ENCODE measurements at regions not wholly inside any gene's neighbourhood (a gene's known extent, or its start where the extent isn't known, plus 50 kb on each side); places are given as distances from the start of the nearest gene placed in this dataset.

DNA sequence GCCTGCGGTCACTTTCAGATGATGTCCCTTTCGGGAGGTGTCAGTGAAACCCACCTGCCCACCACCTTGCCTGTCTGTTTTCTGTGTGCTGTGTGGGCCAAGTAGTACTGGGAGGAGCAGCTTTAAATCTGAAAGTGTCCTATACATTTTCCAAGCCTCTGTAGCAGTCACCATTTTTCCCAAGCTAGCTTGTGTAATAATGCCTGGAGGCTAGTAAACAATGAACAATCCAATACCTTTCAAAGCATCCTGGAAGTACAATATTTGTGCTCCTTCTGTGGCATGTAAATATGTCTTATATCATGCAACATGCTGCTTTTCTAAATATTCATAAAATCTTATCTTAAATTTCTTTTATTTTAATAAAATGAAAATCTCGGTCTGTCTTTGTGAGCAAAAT, 111.6 kb upstream of the C1GALT1C1 start:
- H3K9me3 ChIP-seq = no peaks in the 10 kb centered on the region
- H3K4me3 ChIP-seq = no peak overlapping the region
- no peak for DNase-seq
- WGBS, 2 donors = 96 to 99% methylated on average over 3 of the region's 3 CpGs
- intact Hi-C loops (cut with DNase I) = no loop called here
- H3K27me3 ChIP-seq = no peaks in the 10 kb centered on the region
- no peak for TF ChIP-seq POLR2A (IDR thresholded peaks at IDR 0.05)
- H3K4me1 ChIP-seq = no peaks in the 10 kb centered on the region
- no peak overlapping the region for H3K27ac ChIP-seq
- no peaks in the 10 kb centered on the region for H3K36me3 ChIP-seq

DNA sequence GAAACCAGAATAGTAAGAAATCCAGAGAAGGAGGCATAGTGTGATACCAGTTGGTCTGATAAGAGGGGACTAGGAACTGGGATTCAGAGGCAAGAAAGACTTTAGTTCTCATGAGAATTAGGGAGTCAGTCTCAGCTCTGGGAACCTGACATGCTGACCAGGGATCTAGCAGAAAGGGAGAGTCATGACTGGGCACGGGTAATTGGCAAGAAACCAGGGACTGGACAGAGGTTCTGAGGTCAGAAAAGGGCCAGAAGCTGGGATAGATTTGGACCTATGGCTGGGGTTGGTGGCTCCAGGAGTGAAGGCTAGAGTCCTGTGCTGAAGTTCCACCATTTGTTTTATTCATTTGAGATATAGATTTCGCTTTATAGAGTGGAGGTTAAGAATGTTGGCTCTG, 110.2 kb upstream of the C1GALT1C1 start:
- no peak for DNase-seq
- Histone ChIP-seq H3K27ac (no peak overlapping the region), H3K9me3 (no peaks in the 10 kb centered on the region), H3K27me3 (no peaks in the 10 kb centered on the region), H3K4me1 (no peaks in the 10 kb centered on the region), H3K36me3 (no peaks in the 10 kb centered on the region), H3K4me3 (no peak overlapping the region)
- no peak for TF ChIP-seq POLR2A (IDR thresholded peaks at IDR 0.05)
- TF ChIP-seq POLR2AphosphoS5 (IDR thresholded peaks at IDR 0.05) = no peak
- TF ChIP-seq EP300 (IDR thresholded peaks at IDR 0.05) = no peak
- TF ChIP-seq, protein P1, sequence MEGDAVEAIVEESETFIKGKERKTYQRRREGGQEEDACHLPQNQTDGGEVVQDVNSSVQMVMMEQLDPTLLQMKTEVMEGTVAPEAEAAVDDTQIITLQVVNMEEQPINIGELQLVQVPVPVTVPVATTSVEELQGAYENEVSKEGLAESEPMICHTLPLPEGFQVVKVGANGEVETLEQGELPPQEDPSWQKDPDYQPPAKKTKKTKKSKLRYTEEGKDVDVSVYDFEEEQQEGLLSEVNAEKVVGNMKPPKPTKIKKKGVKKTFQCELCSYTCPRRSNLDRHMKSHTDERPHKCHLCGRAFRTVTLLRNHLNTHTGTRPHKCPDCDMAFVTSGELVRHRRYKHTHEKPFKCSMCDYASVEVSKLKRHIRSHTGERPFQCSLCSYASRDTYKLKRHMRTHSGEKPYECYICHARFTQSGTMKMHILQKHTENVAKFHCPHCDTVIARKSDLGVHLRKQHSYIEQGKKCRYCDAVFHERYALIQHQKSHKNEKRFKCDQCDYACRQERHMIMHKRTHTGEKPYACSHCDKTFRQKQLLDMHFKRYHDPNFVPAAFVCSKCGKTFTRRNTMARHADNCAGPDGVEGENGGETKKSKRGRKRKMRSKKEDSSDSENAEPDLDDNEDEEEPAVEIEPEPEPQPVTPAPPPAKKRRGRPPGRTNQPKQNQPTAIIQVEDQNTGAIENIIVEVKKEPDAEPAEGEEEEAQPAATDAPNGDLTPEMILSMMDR (IDR thresholded peaks at IDR 0.05) = no peak
- 86 to 90% methylated on average over 2 of the region's 2 CpGs for WGBS, 2 donors
- intact Hi-C loops (cut with DNase I) = no loop called here

DNA sequence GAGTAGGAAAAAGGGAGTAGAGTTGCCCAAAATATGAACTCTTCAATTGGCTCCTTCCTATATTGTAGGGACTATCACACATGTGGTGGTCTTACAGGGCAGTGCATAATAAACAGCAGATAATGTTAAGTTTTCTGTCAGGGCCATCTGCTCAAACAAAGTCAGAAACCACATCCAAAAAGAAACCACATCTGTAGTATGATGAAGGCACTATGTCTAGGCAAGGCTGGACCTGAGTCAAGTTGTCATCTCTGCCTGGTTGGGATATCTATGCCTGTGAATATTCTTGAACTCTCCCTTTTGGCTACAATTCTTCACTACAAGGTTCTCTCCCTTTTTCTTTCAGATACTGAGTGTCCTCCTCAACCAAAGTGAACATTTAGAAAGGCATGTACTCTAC, 109.4 kb upstream of the C1GALT1C1 start:
- H3K27me3 ChIP-seq = no peaks in the 10 kb centered on the region
- no peaks in the 10 kb centered on the region for H3K36me3 ChIP-seq

DNA sequence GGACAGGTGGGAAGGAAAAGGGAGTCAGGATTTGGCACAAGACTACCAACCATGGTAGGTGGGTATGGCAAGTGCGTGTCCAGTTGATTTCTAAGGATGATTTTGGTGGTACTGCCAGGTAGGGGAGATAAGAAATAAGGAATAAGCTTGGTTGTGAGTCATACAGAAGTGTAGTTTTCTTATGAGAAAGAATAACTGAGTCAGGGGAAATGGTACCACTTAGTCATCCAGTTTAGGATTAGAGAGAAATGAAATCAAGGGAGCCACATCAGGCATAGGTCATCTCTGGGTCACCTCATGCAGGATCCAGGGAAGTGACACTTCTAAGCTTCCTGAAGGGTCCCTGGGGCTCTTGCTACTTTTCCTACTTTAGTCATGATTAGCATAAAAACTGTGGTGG, 107.1 kb upstream of the C1GALT1C1 start:
- TF ChIP-seq POLR2AphosphoS5 (IDR thresholded peaks at IDR 0.05) = no peak
- no peak for TF ChIP-seq EP300 (IDR thresholded peaks at IDR 0.05)
- no peak for TF ChIP-seq POLR2A (IDR thresholded peaks at IDR 0.05)
- TF ChIP-seq, protein P1 (IDR thresholded peaks at IDR 0.05) = no peak
- no peaks in the 10 kb centered on the region for H3K27me3 ChIP-seq
- H3K9me3 ChIP-seq = no peaks in the 10 kb centered on the region
- intact Hi-C loops (cut with DNase I) = no loop called here
- H3K36me3 ChIP-seq = no peaks in the 10 kb centered on the region
- no peak for DNase-seq
- H3K27ac ChIP-seq = no peak overlapping the region
- H3K4me1 ChIP-seq = no peaks in the 10 kb centered on the region
- WGBS, 2 donors = 91 to 94% methylated on average over 1 of the region's 1 CpG
- H3K4me3 ChIP-seq = no peak overlapping the region

More for the DNA sequence above, 109.4 kb upstream of the C1GALT1C1 start:
- Histone ChIP-seq H3K9me3 (no peaks in the 10 kb centered on the region), H3K4me3 (no peak overlapping the region), H3K4me1 (no peaks in the 10 kb centered on the region), H3K27ac (no peak overlapping the region)
- TF ChIP-seq POLR2A (IDR thresholded peaks at IDR 0.05) = no peak
- no peak for TF ChIP-seq POLR2AphosphoS5 (IDR thresholded peaks at IDR 0.05)
- no peak for TF ChIP-seq EP300 (IDR thresholded peaks at IDR 0.05)
- TF ChIP-seq, protein P1 (IDR thresholded peaks at IDR 0.05) = no peak
- intact Hi-C loops (cut with DNase I) = no loop called here
- DNase-seq = no peak

DNA sequence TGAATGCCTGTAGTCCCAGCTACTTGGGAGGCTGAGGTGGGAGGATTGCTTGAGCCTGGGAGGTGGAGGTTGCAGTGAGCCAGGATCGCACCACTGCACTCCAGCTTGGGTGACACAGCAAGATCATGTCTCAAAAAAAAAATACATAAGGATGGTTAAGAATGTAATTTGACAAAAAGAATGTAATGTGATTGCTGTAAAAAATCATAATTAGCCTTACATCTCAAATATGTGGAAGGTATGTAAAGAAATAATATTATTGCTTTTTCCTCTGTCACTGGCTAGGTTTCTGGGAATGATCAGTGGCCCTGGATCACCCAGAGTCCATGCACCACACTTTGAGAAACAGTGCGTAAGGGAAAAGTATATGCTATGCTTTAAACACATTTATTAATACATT, 106.1 kb upstream of the C1GALT1C1 start:
- Histone ChIP-seq H3K4me3 (no peak overlapping the region), H3K27ac (no peak overlapping the region), H3K9me3 (no peaks in the 10 kb centered on the region), H3K4me1 (no peaks in the 10 kb centered on the region), H3K27me3 (no peaks in the 10 kb centered on the region), H3K36me3 (no peaks in the 10 kb centered on the region)
- WGBS, 2 donors = 98% methylated on average over 2 of the region's 2 CpGs
- no peak for DNase-seq
- TF ChIP-seq EP300 (IDR thresholded peaks at IDR 0.05) (no peak), POLR2A (IDR thresholded peaks at IDR 0.05) (no peak), POLR2AphosphoS5 (IDR thresholded peaks at IDR 0.05) (no peak)
- TF ChIP-seq, protein P1 (IDR thresholded peaks at IDR 0.05) = no peak
- intact Hi-C loops (cut with DNase I) = no loop called here

All from sigmoid colon (tissue), 6 donors.